ENCODE measurements at regions not wholly inside any gene's neighbourhood (a gene's known extent, or its start where the extent isn't known, plus 50 kb on each side); places are given as distances from the start of the nearest gene placed in this dataset.

- TF ChIP-seq TAF1 (IDR thresholded peaks at IDR 0.05; ENCODE audit: borderline replicate concordance, insufficient read depth, low read length) (no peak), POLR2AphosphoS5 (IDR thresholded peaks at IDR 0.05; ENCODE audit: low read depth, low read length) (no peak)
Measured at GRCh38 chr9:26371236-26371635, 521.4 kb downstream of the CAAP1 start.

Data from PFSK-1 (cell line).